Activated CD4-positive, alpha-beta T cell treated with anti-CD3 and anti-CD28 coated beads for 36 hours (primary cell): ENCODE measurements at regions not wholly inside any gene's neighbourhood (a gene's known extent, or its start where the extent isn't known, plus 50 kb on each side); places are given as distances from the start of the nearest gene placed in this dataset.
"Not testable (repeated sequence)": the region's sequence is repeated elsewhere in the genome, so short reads cannot be mapped to it uniquely, and the experiment has no call there.

Experiments
- ATAC-seq: fragments of 200-7000 bp; cut with Tn5 transposase; one replicate; pipeline ENCODE4 v1.10.0; 2021; ENCODE audit warnings: mild to moderate bottlenecking, moderate library complexity
- CTCF ChIA-PET: fragments of 350-600 bp; sonication (Branson Sonifier 250); formaldehyde crosslinking; loops from one replicate; lab custom pipeline; 2021; ENCODE audit warnings: antibody characterized with exemption; lab: Charles Lee
- POLR2A ChIA-PET: fragments of 350-600 bp; sonication (Branson Sonifier 250); formaldehyde crosslinking; loops from one replicate; lab custom pipeline; 2021; ENCODE audit warnings: antibody characterized with exemption, inconsistent platforms; lab: Charles Lee
- DNase-seq: peaks from one replicate; pipeline ENCODE4 v3.0.0-alpha.2; 2020
- H3K27ac Mint-ChIP-seq: one replicate; pipeline ENCODE4 v1.8.0; 2021; ENCODE audit warnings: mixed read lengths
- H3K27me3 Mint-ChIP-seq: one replicate; pipeline ENCODE4 v1.8.0; 2021; ENCODE audit warnings: mixed read lengths
- H3K36me3 Mint-ChIP-seq: one replicate; pipeline ENCODE4 v1.8.0; 2021; ENCODE audit warnings: low read depth, mixed read lengths
- H3K4me1 Mint-ChIP-seq: one replicate; pipeline ENCODE4 v1.8.0; 2021; ENCODE audit warnings: mixed read lengths
- H3K4me3 Mint-ChIP-seq: one replicate; pipeline ENCODE4 v1.8.0; 2021; ENCODE audit warnings: mild to moderate bottlenecking, moderate library complexity, mixed read lengths
- H3K9me3 Mint-ChIP-seq: one replicate; pipeline ENCODE4 v1.8.0; 2021; ENCODE audit warnings: low read depth, mixed read lengths
- intact Hi-C, 2 experiments: fragments of 100-400 bp; cut with DNase I in 1 of 2; cut with micrococcal nuclease in 1 of 2; formaldehyde crosslinking; loops; one replicate each; pipeline versions ENCODE4 v1.14.2 to v1.15.1; 2022 to 2024; cut with DNase I, micrococcal nuclease

DNA sequence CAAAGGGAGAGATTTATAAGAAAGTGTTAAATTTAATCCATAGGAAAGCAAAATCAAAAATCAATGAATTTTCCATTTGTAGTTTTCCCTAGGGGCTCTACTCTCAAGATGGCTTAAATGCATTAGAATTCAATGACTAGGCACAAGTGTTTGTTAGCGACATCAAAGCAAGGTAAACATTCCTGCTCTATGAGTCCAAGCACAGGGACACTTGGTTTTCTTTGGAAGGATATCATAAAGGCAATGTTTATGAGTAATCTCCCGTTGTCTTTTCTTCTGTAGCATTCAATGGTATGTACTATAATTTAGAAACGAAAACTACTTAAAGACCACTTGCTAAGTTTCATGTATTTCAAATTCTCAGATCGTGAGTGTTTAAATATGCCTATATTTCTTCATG, 54.8 kb upstream of the ZNF717 start:
- POLR2A ChIA-PET, H3K4me3 Mint-ChIP-seq, DNase-seq, H3K36me3 Mint-ChIP-seq, H3K27ac Mint-ChIP-seq, H3K4me1 Mint-ChIP-seq, ATAC-seq, CTCF ChIA-PET, intact Hi-C loops, H3K27me3 Mint-ChIP-seq: not testable (repeated sequence)
- peaks cover 19% of the 10 kb centered on the region for H3K9me3 Mint-ChIP-seq

DNA sequence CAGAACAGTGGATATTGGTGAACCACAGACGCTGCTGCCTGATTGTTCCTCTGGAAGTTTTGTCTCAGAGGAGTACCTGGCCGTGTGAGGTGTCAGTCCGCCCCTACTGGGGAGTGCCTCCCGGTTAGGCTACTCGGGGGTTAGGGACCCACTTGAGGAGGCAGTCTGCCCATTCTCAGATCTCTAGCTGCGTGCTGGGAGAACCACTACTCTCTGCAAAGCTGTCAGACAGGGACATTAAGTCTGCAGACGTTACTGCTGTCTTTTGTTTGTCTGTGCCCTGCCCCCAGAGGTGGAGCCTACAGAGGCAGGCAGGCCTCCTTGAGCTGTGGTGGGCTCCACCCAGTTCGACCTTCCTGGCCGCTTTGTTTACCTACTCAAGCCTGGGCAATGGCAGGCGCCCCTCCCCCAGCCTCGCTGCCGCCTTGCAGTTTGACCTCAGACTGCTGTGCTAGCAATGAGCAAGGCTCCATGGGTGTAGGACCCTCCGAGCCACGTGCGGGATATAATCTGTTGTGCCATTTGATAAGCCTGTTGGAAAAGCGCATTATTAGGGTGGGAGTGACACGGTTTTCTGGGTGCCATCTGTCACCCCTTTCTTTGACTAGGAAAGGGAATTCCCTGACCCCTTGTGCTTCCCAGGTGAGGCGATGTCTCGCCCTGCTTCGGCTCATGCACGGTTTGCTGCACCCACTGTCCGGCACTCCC, 65.1 kb upstream of the ZNF717 start:
- DNase-seq, H3K4me3 Mint-ChIP-seq, ATAC-seq, H3K4me1 Mint-ChIP-seq, CTCF ChIA-PET, H3K27me3 Mint-ChIP-seq, H3K36me3 Mint-ChIP-seq, H3K27ac Mint-ChIP-seq, intact Hi-C loops: not testable (repeated sequence)
- POLR2A ChIA-PET: interaction anchor here (0.6 kb wide), 1 partner anchor 1072 kb away, joined by 3 read pairs; no protein-coding TSS in a partner anchor
- peaks cover 18% of the 10 kb centered on the region for H3K9me3 Mint-ChIP-seq

DNA sequence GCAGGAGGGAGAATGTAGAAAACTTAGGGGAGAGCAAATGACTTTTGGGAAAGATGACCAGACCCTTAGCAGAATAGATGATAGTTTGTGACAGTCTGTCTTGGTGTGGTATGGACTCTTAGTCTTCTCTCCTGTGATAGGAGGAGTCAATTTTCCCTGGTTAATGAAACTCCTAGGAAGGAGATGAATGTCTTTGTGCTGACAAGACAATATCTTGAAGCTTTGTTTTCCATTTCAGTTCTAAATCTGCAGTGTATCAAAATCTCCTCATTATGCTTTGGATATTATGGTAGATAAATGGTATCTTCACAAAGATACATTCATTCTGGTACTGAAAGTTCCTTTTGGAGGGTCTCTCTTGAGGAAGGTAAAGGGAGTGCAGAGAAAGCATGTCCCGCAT, 77.8 kb upstream of the ZNF717 start:
- Mint-ChIP-seq H3K4me1 (no peaks in the 10 kb centered on the region), H3K4me3 (no peak overlapping the region), H3K27ac (no peak overlapping the region), H3K27me3 (no peaks in the 10 kb centered on the region), H3K9me3 (peaks cover 8% of the 10 kb centered on the region), H3K36me3 (no peaks in the 10 kb centered on the region)
- ChIA-PET POLR2A (no interaction called here), CTCF (interaction anchor here (0.6 kb wide), 1 partner anchor 366 kb away, joined by 3 read pairs; no protein-coding TSS in a partner anchor)
- ATAC-seq (no peak), DNase-seq (no peak)
- intact Hi-C loops: no loop called here

DNA sequence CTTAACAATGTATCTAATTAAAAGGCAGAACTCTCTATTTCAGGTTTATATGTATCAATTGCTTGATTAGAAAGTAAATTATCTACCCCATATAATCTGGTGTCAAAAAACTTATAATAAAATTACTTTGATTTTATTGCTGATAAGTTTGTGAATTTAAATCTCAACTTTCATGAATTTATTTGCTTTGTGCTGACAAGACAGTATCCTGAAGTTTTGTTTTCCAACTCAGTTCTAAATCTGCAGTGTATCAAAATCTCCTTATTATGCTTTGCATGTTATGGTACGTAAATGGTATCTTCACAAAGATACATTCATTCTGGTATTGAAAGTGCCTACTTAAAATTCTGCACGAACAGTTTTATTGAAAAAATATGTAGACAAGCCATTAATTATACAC, 78.5 kb upstream of the ZNF717 start:
- intact Hi-C loops: no loop called here
- POLR2A ChIA-PET: no interaction called here
- CTCF ChIA-PET: no interaction called here
- no peak for ATAC-seq
- DNase-seq: no peak
- Mint-ChIP-seq H3K4me3 (no peak overlapping the region), H3K27ac (no peak overlapping the region), H3K9me3 (peaks cover 8% of the 10 kb centered on the region), H3K36me3 (no peaks in the 10 kb centered on the region), H3K4me1 (no peaks in the 10 kb centered on the region), H3K27me3 (no peaks in the 10 kb centered on the region)

DNA sequence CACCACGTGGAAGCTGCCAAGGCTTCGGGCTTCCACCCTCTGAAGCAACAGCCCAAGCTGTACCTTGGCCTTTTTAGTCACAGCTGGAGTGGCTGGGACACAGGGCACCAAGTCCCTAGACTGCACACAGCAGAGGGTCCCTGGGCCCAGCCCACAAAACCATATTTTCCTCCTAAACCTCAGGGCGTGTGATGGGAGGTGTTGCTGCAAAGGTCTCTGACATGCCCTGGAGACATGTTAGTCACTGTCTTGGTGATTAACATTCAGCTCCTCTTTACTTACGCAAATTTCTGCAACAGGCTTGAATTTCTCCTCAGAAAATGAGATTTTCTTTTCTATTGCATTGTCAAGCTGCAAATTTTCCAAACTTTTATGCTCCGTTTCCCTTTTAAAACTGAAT, 98.4 kb upstream of the ZNF717 start:
- ATAC-seq, intact Hi-C loops, DNase-seq, H3K4me3 Mint-ChIP-seq, H3K4me1 Mint-ChIP-seq, CTCF ChIA-PET, H3K36me3 Mint-ChIP-seq, H3K27ac Mint-ChIP-seq, POLR2A ChIA-PET, H3K27me3 Mint-ChIP-seq: not testable (repeated sequence)
- H3K9me3 Mint-ChIP-seq: peaks cover 12% of the 10 kb centered on the region

DNA sequence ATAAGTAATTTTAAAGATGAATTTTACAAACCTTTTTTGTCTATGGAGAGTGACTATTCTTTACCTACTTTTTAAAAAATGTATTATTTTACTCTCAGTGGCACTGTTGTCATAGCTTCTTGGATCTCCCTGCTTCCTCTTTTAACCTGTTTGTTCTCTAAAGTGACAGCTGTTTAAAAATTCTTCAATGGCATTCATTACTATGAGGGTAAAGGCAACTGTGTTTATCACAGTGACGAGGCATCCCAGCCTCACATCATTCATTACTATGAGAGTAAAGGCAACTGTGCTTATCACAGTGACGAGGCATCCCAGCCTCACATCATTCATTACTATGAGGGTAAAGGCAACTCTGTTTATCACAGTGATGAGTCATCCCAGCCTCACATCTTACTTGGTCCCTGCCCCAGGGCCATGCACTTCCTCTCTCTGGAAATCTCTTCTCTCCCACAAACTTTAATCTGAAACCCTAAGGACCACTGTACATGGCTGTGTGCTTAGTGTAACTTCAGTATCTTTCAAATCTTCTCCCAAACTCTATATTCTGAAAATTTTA, 101.7 kb upstream of the ZNF717 start:
- Mint-ChIP-seq H3K9me3 (peaks cover 10% of the 10 kb centered on the region), H3K4me1 (no peaks in the 10 kb centered on the region), H3K27me3 (no peaks in the 10 kb centered on the region), H3K4me3 (no peak overlapping the region), H3K36me3 (no peaks in the 10 kb centered on the region), H3K27ac (no peak overlapping the region)
- ATAC-seq (no peak), DNase-seq (no peak)
- intact Hi-C loops: no loop called here
- ChIA-PET POLR2A (no interaction called here), CTCF (no interaction called here)

DNA sequence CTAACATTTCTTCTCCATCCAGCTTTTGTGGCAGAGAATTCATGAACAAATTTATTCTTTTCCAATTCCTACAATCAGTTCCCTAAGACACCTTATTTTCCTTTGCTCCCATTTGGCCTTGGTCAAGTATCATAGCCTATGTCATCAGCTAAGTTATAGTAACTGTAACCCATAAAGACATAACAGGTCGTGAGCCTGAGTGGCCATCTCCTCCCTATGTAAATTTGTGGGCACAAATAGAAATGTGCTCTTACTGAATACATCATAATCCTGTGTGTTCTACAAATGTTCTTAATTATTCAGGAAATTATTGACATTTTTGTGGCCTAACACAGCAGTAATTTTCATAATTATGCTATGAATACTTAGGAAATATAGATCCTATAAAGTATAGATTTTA, 108.9 kb upstream of the ZNF717 start:
- POLR2A ChIA-PET: no interaction called here
- no peaks in the 10 kb centered on the region for H3K36me3 Mint-ChIP-seq
- no peak overlapping the region for H3K27ac Mint-ChIP-seq
- no peak for DNase-seq
- ATAC-seq: no peak
- CTCF ChIA-PET: no interaction called here
- H3K4me3 Mint-ChIP-seq: no peak overlapping the region
- H3K9me3 Mint-ChIP-seq: peaks cover 4% of the 10 kb centered on the region
- H3K4me1 Mint-ChIP-seq: no peaks in the 10 kb centered on the region
- H3K27me3 Mint-ChIP-seq: no peaks in the 10 kb centered on the region
- intact Hi-C loops: no loop called here

DNA sequence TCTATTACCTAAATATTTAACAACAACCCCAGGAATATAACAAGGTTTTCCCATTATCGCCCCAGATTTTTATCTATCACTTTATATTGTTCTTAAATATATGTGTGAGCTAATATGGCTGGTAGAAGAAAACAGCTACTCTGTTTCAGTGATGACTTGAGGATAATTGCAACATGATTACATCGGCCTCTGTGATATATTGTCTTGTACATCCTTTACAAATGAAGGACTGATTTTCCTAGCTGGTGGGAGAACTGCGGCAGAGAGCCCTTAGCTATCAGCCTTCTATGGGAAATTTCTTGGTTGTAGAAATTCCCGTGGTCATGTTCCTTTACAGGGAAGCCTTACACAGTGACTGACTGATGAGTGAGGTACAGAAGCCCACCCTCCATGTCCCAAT, 110.9 kb upstream of the ZNF717 start:
- H3K27me3 Mint-ChIP-seq: no peaks in the 10 kb centered on the region
- no peak overlapping the region for H3K27ac Mint-ChIP-seq
- POLR2A ChIA-PET: no interaction called here
- ATAC-seq (no peak), DNase-seq (no peak)
- H3K4me1 Mint-ChIP-seq: no peaks in the 10 kb centered on the region
- intact Hi-C loops: no loop called here
- no peaks in the 10 kb centered on the region for H3K36me3 Mint-ChIP-seq
- CTCF ChIA-PET: no interaction called here
- H3K9me3 Mint-ChIP-seq: peaks cover 2% of the 10 kb centered on the region
- H3K4me3 Mint-ChIP-seq: no peak overlapping the region

DNA sequence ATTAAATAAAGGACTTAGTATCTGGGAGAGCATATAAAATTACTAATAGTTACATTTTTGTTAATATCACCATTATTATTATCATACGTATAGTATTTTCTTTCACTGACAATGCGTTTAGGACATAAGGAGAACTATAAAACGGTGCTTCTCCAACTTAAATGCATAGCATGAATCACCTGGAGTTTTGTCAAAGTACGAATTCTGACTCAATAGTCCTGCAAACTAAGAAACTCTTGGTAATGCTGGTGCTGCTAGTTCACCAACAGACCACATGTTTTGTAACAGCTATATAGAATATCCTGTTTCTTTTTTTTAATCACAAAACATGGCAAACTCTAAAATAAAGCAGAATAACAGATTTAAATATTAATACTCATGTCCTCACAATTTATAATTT, 116.1 kb upstream of the ZNF717 start:
- H3K27me3 Mint-ChIP-seq, H3K36me3 Mint-ChIP-seq, POLR2A ChIA-PET, H3K4me3 Mint-ChIP-seq, H3K9me3 Mint-ChIP-seq, ATAC-seq, intact Hi-C loops, CTCF ChIA-PET, DNase-seq, H3K4me1 Mint-ChIP-seq, H3K27ac Mint-ChIP-seq: not testable (repeated sequence)

DNA sequence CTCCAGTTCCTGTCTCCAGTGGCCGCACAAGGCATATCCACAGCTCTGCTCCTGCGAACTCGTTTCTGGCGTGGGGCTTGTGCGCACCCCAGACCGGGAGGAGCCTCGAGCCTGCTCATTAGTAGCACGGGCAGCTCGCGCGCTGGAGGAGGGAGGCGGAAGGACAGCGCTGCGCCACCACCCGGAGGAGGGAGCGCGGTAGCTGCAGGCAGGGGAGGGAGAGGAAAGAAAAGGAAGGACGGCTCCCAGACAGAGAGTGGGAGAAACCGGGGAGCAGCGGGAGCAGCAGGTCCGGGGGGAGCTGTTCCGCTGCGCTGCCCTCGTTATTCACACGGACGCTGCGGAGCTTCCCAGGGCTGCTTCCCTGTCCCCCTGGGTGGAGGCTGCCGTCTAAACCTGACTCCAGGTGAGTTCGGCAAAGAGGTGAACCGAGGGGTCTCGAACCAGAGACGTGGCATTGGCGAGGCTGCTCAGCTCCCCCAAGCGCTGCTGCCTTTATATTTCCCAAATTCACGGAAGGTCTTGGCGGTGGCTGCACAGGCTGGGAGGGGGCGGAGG, 121.3 kb upstream of the ZNF717 start:
- no peaks in the 10 kb centered on the region for H3K36me3 Mint-ChIP-seq
- ChIA-PET POLR2A (no interaction called here), CTCF (interaction anchor here (0.6 kb wide), 1 partner anchor 384 kb away, joined by 3 read pairs; no protein-coding TSS in a partner anchor)
- peak; percentile 6 for DNase-seq
- H3K27me3 Mint-ChIP-seq: peaks cover 11% of the 10 kb centered on the region
- ATAC-seq: no peak
- no peaks in the 10 kb centered on the region for H3K4me1 Mint-ChIP-seq
- H3K4me3 Mint-ChIP-seq: no peak overlapping the region
- H3K27ac Mint-ChIP-seq: no peak overlapping the region
- intact Hi-C loops: no loop called here
- peaks cover 6% of the 10 kb centered on the region for H3K9me3 Mint-ChIP-seq

DNA sequence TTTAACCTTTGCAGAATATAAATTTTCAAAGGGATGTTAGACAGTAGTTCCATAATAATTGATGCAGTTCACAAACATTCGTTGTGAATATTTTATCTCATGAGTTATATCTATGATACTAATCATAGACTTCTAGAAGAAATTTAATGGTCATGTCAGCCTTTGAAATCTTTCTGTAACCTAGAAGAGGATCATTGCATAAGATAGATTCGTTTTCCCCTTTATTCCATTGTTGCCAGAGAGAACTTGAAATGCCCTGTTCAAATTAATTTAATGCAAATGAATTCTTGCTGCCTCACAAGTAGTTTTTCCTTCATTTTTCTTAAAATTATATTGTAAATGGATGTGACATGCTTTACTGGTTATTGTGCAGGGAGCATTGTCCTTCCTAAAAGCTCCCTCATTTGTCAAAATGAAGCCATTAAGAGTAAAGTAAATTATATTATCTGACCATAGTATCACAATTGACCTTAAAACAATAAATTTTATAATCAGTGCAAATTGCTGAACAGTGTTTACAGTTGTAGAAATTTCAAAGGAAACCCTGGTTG, 128.5 kb upstream of the ZNF717 start:
- no peak for DNase-seq
- no peak for ATAC-seq
- intact Hi-C loops: no loop called here
- Mint-ChIP-seq H3K9me3 (peaks cover 12% of the 10 kb centered on the region), H3K27ac (no peak overlapping the region), H3K36me3 (no peaks in the 10 kb centered on the region), H3K27me3 (no peaks in the 10 kb centered on the region), H3K4me3 (no peak overlapping the region), H3K4me1 (no peaks in the 10 kb centered on the region)
- ChIA-PET CTCF (no interaction called here), POLR2A (no interaction called here)

DNA sequence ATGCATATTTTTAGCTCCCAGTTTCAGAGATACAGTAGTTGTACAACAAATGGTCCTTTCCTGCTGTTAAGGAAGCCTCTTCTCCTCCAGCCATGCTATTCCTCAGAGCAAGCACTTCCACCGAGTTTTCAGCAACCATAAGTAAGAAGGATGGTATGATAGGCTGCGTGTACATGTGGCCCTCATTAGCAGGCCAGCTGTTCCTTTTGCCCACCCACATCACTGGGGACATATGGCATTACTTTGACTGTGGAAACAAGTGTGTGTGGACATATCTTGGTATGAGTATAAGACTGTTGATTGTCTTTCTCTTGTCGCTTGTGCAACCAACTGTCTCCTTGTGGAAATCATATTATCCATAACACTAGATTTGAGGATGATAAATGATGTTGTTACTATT, 129.4 kb upstream of the ZNF717 start:
- CTCF ChIA-PET, H3K4me1 Mint-ChIP-seq, intact Hi-C loops, H3K27ac Mint-ChIP-seq, ATAC-seq, DNase-seq, H3K36me3 Mint-ChIP-seq, H3K27me3 Mint-ChIP-seq, POLR2A ChIA-PET, H3K4me3 Mint-ChIP-seq: not testable (repeated sequence)
- peaks cover 12% of the 10 kb centered on the region for H3K9me3 Mint-ChIP-seq
